Loucy (cell line): ENCODE measurements at regions not wholly inside any gene's neighbourhood (a gene's known extent, or its start where the extent isn't known, plus 50 kb on each side); places are given as distances from the start of the nearest gene placed in this dataset.

Experiments used
- H2AFZ ChIP-seq: fragments of 200-600 bp; sonication (generic); 2 replicates; pipeline ENCODE4 v1.6.0; 2016; ENCODE audit warnings: antibody characterized with exemption, mild to moderate bottlenecking, low read length, moderate library complexity
- H3F3A ChIP-seq: fragments of 200-600 bp; 2 replicates; pipeline ENCODE4 v1.6.0; 2016; ENCODE audit warnings: antibody characterized with exemption, low read depth, mild to moderate bottlenecking
- H3K27me3 ChIP-seq: fragments of 200-600 bp; sonication (generic); 2 replicates; pipeline ENCODE4 v1.6.1; 2014; ENCODE audit warnings: low read length, mild to moderate bottlenecking; ENCODE audit not compliant: insufficient read depth, poor library complexity, severe bottlenecking
- H3K36me3 ChIP-seq: fragments of 200-600 bp; sonication (generic); 2 replicates; pipeline ENCODE4 v1.6.1; 2016; ENCODE audit warnings: low read length; ENCODE audit not compliant: insufficient read depth
- H3K4me1 ChIP-seq: fragments of 200-600 bp; sonication (generic); 2 replicates; pipeline ENCODE4 v1.5.1; 2014; ENCODE audit warnings: low read length, mild to moderate bottlenecking; ENCODE audit not compliant: insufficient read depth, poor library complexity, severe bottlenecking
- H3K4me2 ChIP-seq: fragments of 200-600 bp; sonication (generic); 2 replicates; pipeline ENCODE4 v1.6.0; 2014; ENCODE audit warnings: antibody characterized with exemption, low read length, low read depth, mild to moderate bottlenecking; ENCODE audit not compliant: poor library complexity, severe bottlenecking
- H3K4me3 ChIP-seq: fragments of 200-600 bp; sonication (generic); 2 replicates; pipeline ENCODE4 v1.5.1; 2014; ENCODE audit warnings: low read length, mild to moderate bottlenecking, mixed read lengths; ENCODE audit not compliant: poor library complexity, severe bottlenecking
- H3K79me2 ChIP-seq: fragments of 200-600 bp; sonication (generic); 2 replicates; pipeline ENCODE4 v1.6.1; 2014; ENCODE audit warnings: low read length; ENCODE audit not compliant: insufficient read depth
- H3K9ac ChIP-seq: fragments of 200-600 bp; sonication (generic); 2 replicates; pipeline ENCODE4 v1.6.0; 2014; ENCODE audit warnings: mild to moderate bottlenecking, low read depth, low read length, moderate library complexity; ENCODE audit not compliant: poor library complexity, severe bottlenecking
- H3K9me2 ChIP-seq: fragments of 200-600 bp; sonication (generic); replicated peaks from 2 replicates; pipeline ENCODE4 v1.6.1; 2016; ENCODE audit warnings: low read depth, low read length, mixed read lengths
- H3K9me3 ChIP-seq: fragments of 200-600 bp; sonication (generic); 2 replicates; pipeline ENCODE4 v1.6.1; 2014; ENCODE audit warnings: mild to moderate bottlenecking, antibody characterized with exemption, low read length, low read depth; ENCODE audit not compliant: insufficient read depth
- H4K20me1 ChIP-seq: fragments of 200-600 bp; sonication (generic); 2 replicates; pipeline ENCODE4 v1.6.0; 2014; ENCODE audit warnings: antibody characterized with exemption, low read length, mild to moderate bottlenecking; ENCODE audit not compliant: insufficient read depth, poor library complexity, severe bottlenecking
- EZH2phosphoT487 ChIP-seq: fragments of 200-600 bp; IDR thresholded peaks from 2 replicates; pipeline ENCODE4 v1.6.1; 2018; ENCODE audit warnings: antibody characterized with exemption, mild to moderate bottlenecking, moderate library complexity, borderline replicate concordance
- TF ChIP-seq, protein P1 (sequence below): fragments of 200-600 bp; sonication (generic); conservative IDR thresholded peaks from 2 replicates; pipeline ENCODE4 v1.5.1; 2014; ENCODE audit warnings: mild to moderate bottlenecking, antibody characterized with exemption, low read length

DNA sequence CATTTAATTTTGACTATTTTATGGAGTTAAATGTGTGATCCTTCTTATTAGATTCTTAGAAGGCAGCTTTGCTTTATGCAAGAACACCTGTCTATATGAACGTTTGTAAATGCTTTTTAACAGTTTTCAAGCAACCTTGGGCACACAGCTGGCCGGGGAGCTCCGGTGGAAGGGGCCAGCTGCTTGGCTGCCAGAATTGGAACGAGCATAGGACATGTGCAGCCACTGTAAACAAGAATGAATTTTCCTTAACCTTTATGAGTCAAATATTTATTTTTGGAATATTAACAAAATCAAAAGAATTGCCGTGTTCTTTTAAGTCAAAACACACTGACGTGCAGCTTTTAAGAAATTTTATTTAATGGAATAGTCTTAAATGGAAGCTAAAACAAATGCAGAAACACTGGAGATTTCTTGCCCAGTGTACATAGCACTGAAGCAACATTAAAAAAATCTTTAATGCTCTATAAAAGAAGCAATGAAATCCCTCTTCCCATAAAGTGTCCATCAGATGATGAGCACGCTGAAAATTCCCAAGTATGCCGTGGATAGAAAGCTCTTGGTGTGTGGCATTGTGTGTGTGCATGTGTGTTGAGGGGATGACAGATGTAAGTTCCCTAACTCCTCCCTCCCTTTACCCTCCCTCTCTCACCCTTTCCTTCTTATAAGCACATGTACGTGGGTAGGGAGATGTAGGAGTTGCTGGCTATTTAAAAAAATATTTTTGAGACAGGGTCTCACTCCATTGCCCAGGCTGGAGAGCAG, 208.9 kb upstream of the EXOC2 start:
- Histone ChIP-seq H3F3A (no peaks in the 10 kb centered on the region), H3K27me3 (no peaks in the 10 kb centered on the region), H3K9me3 (no peaks in the 10 kb centered on the region), H4K20me1 (no peaks in the 10 kb centered on the region), H2AFZ (no peak overlapping the region), H3K4me3 (no peak overlapping the region), H3K36me3 (no peaks in the 10 kb centered on the region), H3K9me2 (no peaks in the 10 kb centered on the region), H3K79me2 (no peaks in the 10 kb centered on the region), H3K4me1 (no peaks in the 10 kb centered on the region), H3K9ac (no peak overlapping the region), H3K4me2 (no peak overlapping the region)
- TF ChIP-seq, protein P1, sequence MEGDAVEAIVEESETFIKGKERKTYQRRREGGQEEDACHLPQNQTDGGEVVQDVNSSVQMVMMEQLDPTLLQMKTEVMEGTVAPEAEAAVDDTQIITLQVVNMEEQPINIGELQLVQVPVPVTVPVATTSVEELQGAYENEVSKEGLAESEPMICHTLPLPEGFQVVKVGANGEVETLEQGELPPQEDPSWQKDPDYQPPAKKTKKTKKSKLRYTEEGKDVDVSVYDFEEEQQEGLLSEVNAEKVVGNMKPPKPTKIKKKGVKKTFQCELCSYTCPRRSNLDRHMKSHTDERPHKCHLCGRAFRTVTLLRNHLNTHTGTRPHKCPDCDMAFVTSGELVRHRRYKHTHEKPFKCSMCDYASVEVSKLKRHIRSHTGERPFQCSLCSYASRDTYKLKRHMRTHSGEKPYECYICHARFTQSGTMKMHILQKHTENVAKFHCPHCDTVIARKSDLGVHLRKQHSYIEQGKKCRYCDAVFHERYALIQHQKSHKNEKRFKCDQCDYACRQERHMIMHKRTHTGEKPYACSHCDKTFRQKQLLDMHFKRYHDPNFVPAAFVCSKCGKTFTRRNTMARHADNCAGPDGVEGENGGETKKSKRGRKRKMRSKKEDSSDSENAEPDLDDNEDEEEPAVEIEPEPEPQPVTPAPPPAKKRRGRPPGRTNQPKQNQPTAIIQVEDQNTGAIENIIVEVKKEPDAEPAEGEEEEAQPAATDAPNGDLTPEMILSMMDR, result no peak
- no peak for TF ChIP-seq EZH2phosphoT487

DNA sequence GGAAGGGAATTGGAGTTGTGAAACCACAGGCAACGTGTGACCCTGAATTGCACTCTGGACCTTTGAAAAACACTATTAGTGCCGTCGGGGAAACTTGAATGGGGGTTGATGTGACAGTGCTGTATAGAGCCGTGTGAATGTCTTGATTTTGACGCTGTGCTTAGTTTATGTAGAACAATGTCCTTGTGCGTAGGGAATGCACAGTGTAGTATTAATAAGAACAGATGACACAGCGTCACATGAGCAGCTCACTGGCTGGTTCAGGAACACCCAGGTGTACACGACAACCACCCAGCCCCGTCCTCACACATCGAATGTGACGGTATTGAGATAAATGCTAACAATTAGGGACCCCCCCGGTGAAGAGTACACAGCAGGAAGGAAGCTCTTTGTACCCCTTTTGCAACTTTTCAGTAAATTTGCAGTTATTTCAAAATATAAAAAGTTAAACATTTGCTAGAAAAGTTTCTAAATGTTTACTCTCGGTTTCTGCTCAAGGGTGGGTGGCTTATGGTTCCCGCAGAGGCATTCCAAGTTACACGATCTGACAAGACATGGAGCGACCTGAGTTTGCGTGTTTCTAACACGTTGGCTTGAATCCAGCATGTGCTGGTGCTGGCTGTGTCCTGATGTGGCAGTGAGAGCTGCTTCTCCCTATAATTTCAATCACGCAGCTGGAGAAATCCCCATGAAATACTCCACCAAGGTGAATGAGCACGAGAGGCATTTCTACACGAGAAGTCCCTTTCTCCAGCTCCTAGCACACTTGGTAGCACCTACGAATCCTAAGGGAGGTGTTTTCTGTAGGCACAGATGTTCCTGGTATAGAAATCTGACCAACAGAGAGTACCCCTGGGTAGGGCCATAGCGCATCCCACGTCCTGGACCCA, 208.0 kb upstream of the EXOC2 start:
- no peaks in the 10 kb centered on the region for H3K36me3 ChIP-seq
- no peak for TF ChIP-seq EZH2phosphoT487
- TF ChIP-seq, protein P1, result no peak
- H3K4me1 ChIP-seq, result no peaks in the 10 kb centered on the region
- H4K20me1 ChIP-seq, result no peaks in the 10 kb centered on the region
- H3K27me3 ChIP-seq, result no peaks in the 10 kb centered on the region
- no peaks in the 10 kb centered on the region for H3K9me3 ChIP-seq
- H3K9ac ChIP-seq, result no peak overlapping the region
- no peak overlapping the region for H3K4me3 ChIP-seq
- H3F3A ChIP-seq, result no peaks in the 10 kb centered on the region
- H3K4me2 ChIP-seq, result no peak overlapping the region
- H3K9me2 ChIP-seq, result no peaks in the 10 kb centered on the region
- H2AFZ ChIP-seq, result no peak overlapping the region
- no peaks in the 10 kb centered on the region for H3K79me2 ChIP-seq

GRCh38 chr6:897528-898207, 204.7 kb upstream of the EXOC2 start:
- no peaks in the 10 kb centered on the region for H3K79me2 ChIP-seq
- no peaks in the 10 kb centered on the region for H3K9me3 ChIP-seq
- no peaks in the 10 kb centered on the region for H3K36me3 ChIP-seq
- H3K4me1 ChIP-seq, result no peaks in the 10 kb centered on the region
- TF ChIP-seq EZH2phosphoT487, result no peak
- TF ChIP-seq, protein P1, result no peak
- H3K4me2 ChIP-seq, result no peak overlapping the region
- H4K20me1 ChIP-seq, result no peaks in the 10 kb centered on the region
- H3K27me3 ChIP-seq, result no peaks in the 10 kb centered on the region
- H3K4me3 ChIP-seq, result no peak overlapping the region
- no peaks in the 10 kb centered on the region for H3K9me2 ChIP-seq
- no peaks in the 10 kb centered on the region for H3F3A ChIP-seq
- H3K9ac ChIP-seq, result no peak overlapping the region
- H2AFZ ChIP-seq, result no peak overlapping the region
